Mammary epithelial cell (primary cell): ENCODE measurements at regions not wholly inside any gene's neighbourhood (a gene's known extent, or its start where the extent isn't known, plus 50 kb on each side); places are given as distances from the start of the nearest gene placed in this dataset.

Source experiments
- EZH2 ChIP-seq: IDR thresholded peaks from 2 replicates; pipeline ENCODE4 v1.6.1; 2012; ENCODE audit warnings: low read length, inconsistent platforms, borderline replicate concordance
- TF ChIP-seq, protein P1 (sequence below), 2 donors: IDR thresholded peaks in 1 of 2; conservative IDR thresholded peaks in 1 of 2; 2 replicates each; pipeline ENCODE4 v1.5.1; 2011 to 2012; ENCODE audit warnings: inconsistent platforms in 2 of 2, low read length in 2 of 2, mild to moderate bottlenecking in 2 of 2, control low read depth in 1 of 2, low read depth in 1 of 2; ENCODE audit not compliant: insufficient read depth in 1 of 2; ENCODE audit errors: extremely low read depth in 1 of 2

DNA sequence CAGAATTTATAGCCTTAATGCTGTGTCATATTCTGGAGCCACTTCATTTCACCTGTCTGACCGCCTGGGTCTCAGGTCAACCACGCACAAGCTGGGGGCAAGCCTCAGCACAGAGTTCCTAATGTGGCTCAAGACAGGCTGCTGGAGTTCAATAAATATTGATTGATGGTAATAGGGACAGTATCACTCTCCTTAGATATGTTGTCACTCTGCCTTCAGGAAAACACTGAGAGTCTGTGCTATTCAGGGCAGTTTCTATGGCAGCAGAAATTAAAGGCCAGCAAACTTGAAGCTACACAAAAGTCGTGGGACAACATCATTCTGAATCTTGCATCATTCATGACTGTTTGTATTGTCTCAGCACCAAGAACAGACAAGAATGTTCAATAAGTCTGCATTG, 696.1 kb downstream of the METTL4 start:
- TF ChIP-seq, protein P1, sequence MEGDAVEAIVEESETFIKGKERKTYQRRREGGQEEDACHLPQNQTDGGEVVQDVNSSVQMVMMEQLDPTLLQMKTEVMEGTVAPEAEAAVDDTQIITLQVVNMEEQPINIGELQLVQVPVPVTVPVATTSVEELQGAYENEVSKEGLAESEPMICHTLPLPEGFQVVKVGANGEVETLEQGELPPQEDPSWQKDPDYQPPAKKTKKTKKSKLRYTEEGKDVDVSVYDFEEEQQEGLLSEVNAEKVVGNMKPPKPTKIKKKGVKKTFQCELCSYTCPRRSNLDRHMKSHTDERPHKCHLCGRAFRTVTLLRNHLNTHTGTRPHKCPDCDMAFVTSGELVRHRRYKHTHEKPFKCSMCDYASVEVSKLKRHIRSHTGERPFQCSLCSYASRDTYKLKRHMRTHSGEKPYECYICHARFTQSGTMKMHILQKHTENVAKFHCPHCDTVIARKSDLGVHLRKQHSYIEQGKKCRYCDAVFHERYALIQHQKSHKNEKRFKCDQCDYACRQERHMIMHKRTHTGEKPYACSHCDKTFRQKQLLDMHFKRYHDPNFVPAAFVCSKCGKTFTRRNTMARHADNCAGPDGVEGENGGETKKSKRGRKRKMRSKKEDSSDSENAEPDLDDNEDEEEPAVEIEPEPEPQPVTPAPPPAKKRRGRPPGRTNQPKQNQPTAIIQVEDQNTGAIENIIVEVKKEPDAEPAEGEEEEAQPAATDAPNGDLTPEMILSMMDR (conservative IDR thresholded peaks at IDR 0.05 in 1 of 2, IDR thresholded peaks at IDR 0.05 in 1 of 2; ENCODE audit: extremely low read depth in 1 of 2, insufficient read depth in 1 of 2, low read depth in 1 of 2, low read length in 2 of 2) = no peak
- TF ChIP-seq EZH2 = no peak
